SK-N-SH treated with all-trans-retinoic acid at 6 μM for 48 hours (cell line): ENCODE measurements at regions not wholly inside any gene's neighbourhood (a gene's known extent, or its start where the extent isn't known, plus 50 kb on each side); places are given as distances from the start of the nearest gene placed in this dataset.
A peak's percentile ranks its signal among the peaks of the same experiment; 100 is the strongest.

ENCODE experiments used
- ATAC-seq: fragments of 200-7000 bp; cut with Tn5 transposase; 3 replicates; pipeline ENCODE4 v1.9.1; 2020; ENCODE audit warnings: mild to moderate bottlenecking, moderate library complexity
- ARNTL ChIP-seq: fragments of 450-650 bp; formaldehyde crosslinking; IDR thresholded peaks from 2 replicates; pipeline ENCODE4 v1.5.0; 2020; ENCODE audit warnings: low read depth, mild to moderate bottlenecking, moderate library complexity, borderline replicate concordance
- BACH2 ChIP-seq: fragments of 250-450 bp; sonication (Bioruptor Pico); IDR thresholded peaks from 2 replicates; pipeline ENCODE4 v1.9.0; 2021; ENCODE audit warnings: mild to moderate bottlenecking, borderline replicate concordance
- CSDC2 ChIP-seq: fragments of 250-450 bp; sonication (Bioruptor Pico); IDR thresholded peaks from 2 replicates; pipeline ENCODE4 v1.5.0; 2020; ENCODE audit warnings: mild to moderate bottlenecking, moderate library complexity
- ESRRG ChIP-seq: fragments of 250-450 bp; sonication (Bioruptor Pico); IDR thresholded peaks from 2 replicates; pipeline ENCODE4 v1.6.1; 2021; ENCODE audit warnings: mild to moderate bottlenecking
- GLIS3 ChIP-seq: fragments of 250-450 bp; sonication (Bioruptor Pico); IDR thresholded peaks from 2 replicates; pipeline ENCODE4 v1.5.0; 2020; ENCODE audit warnings: mild to moderate bottlenecking, moderate library complexity
- ISL1 ChIP-seq: fragments of 250-450 bp; sonication (Bioruptor Pico); IDR thresholded peaks from 2 replicates; pipeline ENCODE4 v2.1.2; 2022; ENCODE audit warnings: mild to moderate bottlenecking, moderate library complexity
- OSR1 ChIP-seq: fragments of 250-450 bp; sonication (Bioruptor Pico); IDR thresholded peaks from 2 replicates; pipeline ENCODE4 v1.8.0; 2022; ENCODE audit warnings: moderate library complexity, mild to moderate bottlenecking, inconsistent platforms
- PPARA ChIP-seq: fragments of 250-450 bp; sonication (Bioruptor Pico); IDR thresholded peaks from 2 replicates; pipeline ENCODE4 v1.5.0; 2020; ENCODE audit warnings: mild to moderate bottlenecking, borderline replicate concordance
- RARB ChIP-seq: fragments of 250-450 bp; sonication (Bioruptor Pico); IDR thresholded peaks from 2 replicates; pipeline ENCODE4 v1.8.0; 2021; ENCODE audit warnings: mild to moderate bottlenecking, moderate library complexity
- SNAI2 ChIP-seq: fragments of 250-450 bp; sonication (Bioruptor Pico); IDR thresholded peaks from 2 replicates; pipeline ENCODE4 v1.5.0; 2020; ENCODE audit warnings: mild to moderate bottlenecking, moderate library complexity
- TCF4 ChIP-seq: fragments of 250-450 bp; sonication (Bioruptor Pico); IDR thresholded peaks from 2 replicates; pipeline ENCODE4 v1.8.0; 2021; ENCODE audit warnings: mild to moderate bottlenecking, moderate library complexity, borderline replicate concordance
- TOX ChIP-seq: fragments of 250-450 bp; sonication (Bioruptor Pico); IDR thresholded peaks from 2 replicates; pipeline ENCODE4 v1.8.0; 2021; ENCODE audit warnings: mild to moderate bottlenecking, moderate library complexity, borderline replicate concordance
- ZC3H10 ChIP-seq: fragments of 250-450 bp; sonication (Bioruptor Pico); IDR thresholded peaks from 2 replicates; pipeline ENCODE4 v1.5.1; 2021; ENCODE audit warnings: mild to moderate bottlenecking, moderate library complexity
- ZFP3 ChIP-seq: fragments of 250-450 bp; sonication (Bioruptor Pico); IDR thresholded peaks from 2 replicates; pipeline ENCODE4 v1.5.0; 2020; ENCODE audit warnings: mild to moderate bottlenecking, moderate library complexity
- ZFP30 ChIP-seq: fragments of 450-650 bp; formaldehyde crosslinking; IDR thresholded peaks from 2 replicates; pipeline ENCODE4 v1.5.0; 2022; ENCODE audit warnings: mild to moderate bottlenecking, moderate library complexity
- ZNF565 ChIP-seq: fragments of 450-650 bp; formaldehyde crosslinking; conservative IDR thresholded peaks from 2 replicates; pipeline ENCODE4 v1.5.0; 2020; ENCODE audit warnings: low read depth, mild to moderate bottlenecking, moderate library complexity
- ZNF70 ChIP-seq: fragments of 450-650 bp; formaldehyde crosslinking; IDR thresholded peaks from 2 replicates; pipeline ENCODE4 v1.5.0; 2020; ENCODE audit warnings: mild to moderate bottlenecking, moderate library complexity
- ZNF8 ChIP-seq: fragments of 450-650 bp; formaldehyde crosslinking; IDR thresholded peaks from 2 replicates; pipeline ENCODE4 v1.5.0; 2020; ENCODE audit warnings: mild to moderate bottlenecking, moderate library complexity
- TF ChIP-seq, protein P1 (sequence below): fragments of 250-450 bp; sonication (Bioruptor Pico); IDR thresholded peaks from 2 replicates; pipeline ENCODE4 v1.5.1; 2021; ENCODE audit warnings: mild to moderate bottlenecking, moderate library complexity
- TF ChIP-seq, protein P2 (sequence below): fragments of 250-450 bp; sonication (Bioruptor Pico); IDR thresholded peaks from 2 replicates; pipeline ENCODE4 v1.8.0; 2020; ENCODE audit warnings: mild to moderate bottlenecking, moderate library complexity, borderline replicate concordance
- TF ChIP-seq, protein P3 (sequence below): fragments of 250-450 bp; sonication (Bioruptor Pico); IDR thresholded peaks from 2 replicates; pipeline ENCODE4 v1.5.0; 2020; ENCODE audit warnings: mild to moderate bottlenecking, moderate library complexity

DNA sequence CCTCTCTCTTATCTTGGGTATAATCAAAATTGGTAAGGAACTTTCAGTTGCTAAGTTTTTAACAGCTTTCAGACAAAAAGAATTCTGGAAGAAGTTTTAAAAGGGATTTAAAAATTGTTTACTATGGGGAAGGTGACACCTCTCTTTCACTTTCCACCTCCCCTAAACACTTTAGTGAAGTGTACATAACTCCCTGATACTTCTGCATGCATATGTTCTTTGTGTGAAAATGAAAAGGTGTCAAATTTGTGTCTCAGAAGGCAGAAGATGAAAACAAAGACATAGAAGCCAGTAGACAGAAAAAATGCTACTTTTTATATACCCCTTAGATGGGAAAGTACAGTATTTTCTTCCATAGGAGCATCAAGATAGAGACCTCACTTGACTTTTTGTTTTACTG lies 117.8 kb downstream of the TMEM26 start:
- TF ChIP-seq OSR1 (no peak), ESRRG (no peak), PPARA (no peak)
- no peak for ATAC-seq

DNA sequence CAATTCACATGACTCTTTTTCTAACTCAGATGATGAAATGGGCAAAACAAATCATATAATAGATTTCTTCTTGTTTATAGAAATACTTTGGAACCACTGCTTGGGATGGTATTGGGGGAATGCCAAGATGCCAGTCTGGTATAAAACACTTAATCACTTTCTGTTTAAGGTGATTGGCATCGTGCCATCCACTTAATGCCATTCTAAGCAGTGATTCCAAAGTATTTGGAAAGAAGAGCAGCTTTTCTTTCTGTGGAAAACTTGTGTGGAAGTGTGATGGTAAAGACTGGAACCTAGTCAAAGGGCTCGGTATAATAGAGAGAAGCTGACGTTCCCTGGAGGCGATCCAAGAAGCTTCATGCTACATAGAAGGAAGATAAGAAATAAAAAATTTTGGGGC lies 120.6 kb downstream of the TMEM26 start:
- no peak for ATAC-seq

DNA sequence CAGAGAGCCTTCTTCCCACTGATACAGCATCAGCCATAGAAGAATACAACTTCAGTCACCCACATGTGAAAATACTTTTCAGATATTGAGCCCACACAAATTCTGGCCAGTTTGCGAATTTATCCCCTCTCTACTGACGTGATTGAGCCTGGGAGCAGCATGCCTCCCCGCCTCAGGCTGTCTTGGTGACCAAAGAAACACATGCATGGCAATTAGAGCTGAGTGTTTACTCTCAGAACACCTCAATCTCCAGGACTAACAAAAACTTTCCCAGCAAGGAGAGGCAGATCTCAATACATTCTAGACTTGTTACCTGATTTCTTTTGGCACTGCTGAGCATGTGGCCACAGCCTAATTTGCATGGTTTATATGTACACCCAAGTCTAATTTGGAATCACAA lies 122.5 kb downstream of the TMEM26 start:
- no peak for ATAC-seq

More for the DNA sequence above, 120.6 kb downstream of the TMEM26 start:
- TF ChIP-seq TCF4 (CRISPR knock-in tag) (no peak), ZNF565 (no peak), TOX (CRISPR knock-in tag) (no peak), ISL1 (peak; percentile 65), ZNF8 (CRISPR knock-in tag) (no peak), ZFP3 (CRISPR knock-in tag) (no peak)
- TF ChIP-seq, protein P1, sequence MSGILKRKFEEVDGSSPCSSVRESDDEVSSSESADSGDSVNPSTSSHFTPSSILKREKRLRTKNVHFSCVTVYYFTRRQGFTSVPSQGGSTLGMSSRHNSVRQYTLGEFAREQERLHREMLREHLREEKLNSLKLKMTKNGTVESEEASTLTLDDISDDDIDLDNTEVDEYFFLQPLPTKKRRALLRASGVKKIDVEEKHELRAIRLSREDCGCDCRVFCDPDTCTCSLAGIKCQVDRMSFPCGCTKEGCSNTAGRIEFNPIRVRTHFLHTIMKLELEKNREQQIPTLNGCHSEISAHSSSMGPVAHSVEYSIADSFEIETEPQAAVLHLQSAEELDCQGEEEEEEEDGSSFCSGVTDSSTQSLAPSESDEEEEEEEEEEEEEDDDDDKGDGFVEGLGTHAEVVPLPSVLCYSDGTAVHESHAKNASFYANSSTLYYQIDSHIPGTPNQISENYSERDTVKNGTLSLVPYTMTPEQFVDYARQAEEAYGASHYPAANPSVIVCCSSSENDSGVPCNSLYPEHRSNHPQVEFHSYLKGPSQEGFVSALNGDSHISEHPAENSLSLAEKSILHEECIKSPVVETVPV (CRISPR knock-in tag) = no peak

DNA sequence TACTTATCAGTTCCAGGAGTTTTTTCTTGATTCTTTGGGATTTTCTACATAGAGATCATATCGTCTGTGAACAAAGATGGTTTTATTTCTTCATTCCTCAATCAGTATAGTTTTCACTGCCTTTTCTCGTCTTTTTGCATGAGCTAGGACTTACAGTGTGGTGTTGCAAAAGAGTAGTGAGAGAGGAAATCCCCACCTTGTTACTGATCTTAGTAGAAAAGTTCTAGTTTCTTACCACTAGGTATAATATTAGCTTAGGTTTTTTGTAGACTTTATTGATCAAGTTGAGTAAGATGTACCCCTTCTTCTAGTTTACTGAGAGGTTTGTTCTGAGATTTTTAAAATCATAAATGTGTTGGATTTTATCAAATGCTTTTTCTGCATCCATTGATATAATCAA lies 123.3 kb downstream of the TMEM26 start:
- TF ChIP-seq, protein P2, sequence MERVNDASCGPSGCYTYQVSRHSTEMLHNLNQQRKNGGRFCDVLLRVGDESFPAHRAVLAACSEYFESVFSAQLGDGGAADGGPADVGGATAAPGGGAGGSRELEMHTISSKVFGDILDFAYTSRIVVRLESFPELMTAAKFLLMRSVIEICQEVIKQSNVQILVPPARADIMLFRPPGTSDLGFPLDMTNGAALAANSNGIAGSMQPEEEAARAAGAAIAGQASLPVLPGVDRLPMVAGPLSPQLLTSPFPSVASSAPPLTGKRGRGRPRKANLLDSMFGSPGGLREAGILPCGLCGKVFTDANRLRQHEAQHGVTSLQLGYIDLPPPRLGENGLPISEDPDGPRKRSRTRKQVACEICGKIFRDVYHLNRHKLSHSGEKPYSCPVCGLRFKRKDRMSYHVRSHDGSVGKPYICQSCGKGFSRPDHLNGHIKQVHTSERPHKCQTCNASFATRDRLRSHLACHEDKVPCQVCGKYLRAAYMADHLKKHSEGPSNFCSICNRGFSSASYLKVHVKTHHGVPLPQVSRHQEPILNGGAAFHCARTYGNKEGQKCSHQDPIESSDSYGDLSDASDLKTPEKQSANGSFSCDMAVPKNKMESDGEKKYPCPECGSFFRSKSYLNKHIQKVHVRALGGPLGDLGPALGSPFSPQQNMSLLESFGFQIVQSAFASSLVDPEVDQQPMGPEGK (CRISPR knock-in tag) = no peak
- TF ChIP-seq ZNF70 (CRISPR knock-in tag) (no peak), ZFP30 (CRISPR knock-in tag) (no peak), RARB (no peak), ZNF8 (CRISPR knock-in tag) (no peak), ZFP3 (CRISPR knock-in tag) (no peak), ARNTL (CRISPR knock-in tag) (no peak), SNAI2 (CRISPR knock-in tag) (no peak), GLIS3 (CRISPR knock-in tag) (no peak)
- TF ChIP-seq, protein P3, sequence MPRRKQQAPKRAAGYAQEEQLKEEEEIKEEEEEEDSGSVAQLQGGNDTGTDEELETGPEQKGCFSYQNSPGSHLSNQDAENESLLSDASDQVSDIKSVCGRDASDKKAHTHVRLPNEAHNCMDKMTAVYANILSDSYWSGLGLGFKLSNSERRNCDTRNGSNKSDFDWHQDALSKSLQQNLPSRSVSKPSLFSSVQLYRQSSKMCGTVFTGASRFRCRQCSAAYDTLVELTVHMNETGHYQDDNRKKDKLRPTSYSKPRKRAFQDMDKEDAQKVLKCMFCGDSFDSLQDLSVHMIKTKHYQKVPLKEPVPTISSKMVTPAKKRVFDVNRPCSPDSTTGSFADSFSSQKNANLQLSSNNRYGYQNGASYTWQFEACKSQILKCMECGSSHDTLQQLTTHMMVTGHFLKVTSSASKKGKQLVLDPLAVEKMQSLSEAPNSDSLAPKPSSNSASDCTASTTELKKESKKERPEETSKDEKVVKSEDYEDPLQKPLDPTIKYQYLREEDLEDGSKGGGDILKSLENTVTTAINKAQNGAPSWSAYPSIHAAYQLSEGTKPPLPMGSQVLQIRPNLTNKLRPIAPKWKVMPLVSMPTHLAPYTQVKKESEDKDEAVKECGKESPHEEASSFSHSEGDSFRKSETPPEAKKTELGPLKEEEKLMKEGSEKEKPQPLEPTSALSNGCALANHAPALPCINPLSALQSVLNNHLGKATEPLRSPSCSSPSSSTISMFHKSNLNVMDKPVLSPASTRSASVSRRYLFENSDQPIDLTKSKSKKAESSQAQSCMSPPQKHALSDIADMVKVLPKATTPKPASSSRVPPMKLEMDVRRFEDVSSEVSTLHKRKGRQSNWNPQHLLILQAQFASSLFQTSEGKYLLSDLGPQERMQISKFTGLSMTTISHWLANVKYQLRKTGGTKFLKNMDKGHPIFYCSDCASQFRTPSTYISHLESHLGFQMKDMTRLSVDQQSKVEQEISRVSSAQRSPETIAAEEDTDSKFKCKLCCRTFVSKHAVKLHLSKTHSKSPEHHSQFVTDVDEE = no peak
- ATAC-seq = no peak

More for the DNA sequence above, 122.5 kb downstream of the TMEM26 start:
- no peak for TF ChIP-seq TCF4 (CRISPR knock-in tag)
- TF ChIP-seq TOX (CRISPR knock-in tag) = no peak
- TF ChIP-seq RARB = no peak
- TF ChIP-seq, protein P1 (CRISPR knock-in tag) = no peak
- no peak for TF ChIP-seq ESRRG
- TF ChIP-seq CSDC2 (CRISPR knock-in tag) = no peak
- no peak for TF ChIP-seq ZC3H10 (CRISPR knock-in tag)
- no peak for TF ChIP-seq BACH2 (CRISPR knock-in tag)
- TF ChIP-seq ISL1 = no peak
